ENCODE measurements at regions not wholly inside any gene's neighbourhood (a gene's known extent, or its start where the extent isn't known, plus 50 kb on each side); places are given as distances from the start of the nearest gene placed in this dataset.

DNA sequence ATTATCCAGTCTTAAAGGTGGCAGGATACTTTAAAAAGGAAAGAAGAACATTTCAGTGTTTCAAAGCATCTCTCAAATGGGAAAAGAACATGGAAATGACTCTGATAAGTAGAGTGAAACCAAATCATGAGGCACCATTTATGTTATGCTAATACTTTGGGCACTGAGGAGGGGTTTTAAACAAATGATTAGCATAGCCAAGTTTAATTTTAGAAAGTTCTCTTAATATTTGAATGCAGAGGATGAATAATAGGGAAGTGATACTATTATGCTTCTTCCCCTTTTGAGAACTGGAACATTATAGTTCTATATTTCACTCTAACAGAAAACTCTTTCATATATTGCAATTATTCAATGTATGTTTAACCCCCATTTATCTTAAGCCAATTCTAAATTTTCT, 1181.9 kb upstream of the PRMT6 start:
- no peak overlapping the region for H2AFZ ChIP-seq (ENCODE audit: low read length)
- H3K36me3 ChIP-seq (ENCODE audit: insufficient read depth, low read length), result no peaks in the 10 kb centered on the region
- no TSS peak for BruUV-seq (replicated peaks)
- ChIA-PET CTCF (ENCODE audit: unreplicated experiment) (no interaction called here), POLR2A (no interaction called here)
- no peaks in the 10 kb centered on the region for H3K9me2 ChIP-seq (ENCODE audit: insufficient read depth, low read length)
- TF ChIP-seq, protein P1, sequence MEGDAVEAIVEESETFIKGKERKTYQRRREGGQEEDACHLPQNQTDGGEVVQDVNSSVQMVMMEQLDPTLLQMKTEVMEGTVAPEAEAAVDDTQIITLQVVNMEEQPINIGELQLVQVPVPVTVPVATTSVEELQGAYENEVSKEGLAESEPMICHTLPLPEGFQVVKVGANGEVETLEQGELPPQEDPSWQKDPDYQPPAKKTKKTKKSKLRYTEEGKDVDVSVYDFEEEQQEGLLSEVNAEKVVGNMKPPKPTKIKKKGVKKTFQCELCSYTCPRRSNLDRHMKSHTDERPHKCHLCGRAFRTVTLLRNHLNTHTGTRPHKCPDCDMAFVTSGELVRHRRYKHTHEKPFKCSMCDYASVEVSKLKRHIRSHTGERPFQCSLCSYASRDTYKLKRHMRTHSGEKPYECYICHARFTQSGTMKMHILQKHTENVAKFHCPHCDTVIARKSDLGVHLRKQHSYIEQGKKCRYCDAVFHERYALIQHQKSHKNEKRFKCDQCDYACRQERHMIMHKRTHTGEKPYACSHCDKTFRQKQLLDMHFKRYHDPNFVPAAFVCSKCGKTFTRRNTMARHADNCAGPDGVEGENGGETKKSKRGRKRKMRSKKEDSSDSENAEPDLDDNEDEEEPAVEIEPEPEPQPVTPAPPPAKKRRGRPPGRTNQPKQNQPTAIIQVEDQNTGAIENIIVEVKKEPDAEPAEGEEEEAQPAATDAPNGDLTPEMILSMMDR (conservative IDR thresholded peaks at IDR 0.05; ENCODE audit: low read length), result no peak
- no peak for TF ChIP-seq EZH2phosphoT487 (IDR thresholded peaks at IDR 0.05; ENCODE audit: borderline replicate concordance, low read depth, low read length)
- H3K4me2 ChIP-seq (ENCODE audit: low read length), result peak overlapping the region; percentile 37
- H4K20me1 ChIP-seq (ENCODE audit: insufficient read depth, low read length), result no peaks in the 10 kb centered on the region
- no peaks in the 10 kb centered on the region for H3K9me3 ChIP-seq (ENCODE audit: low read length)
- H3K27ac ChIP-seq (ENCODE audit: low read depth, low read length, poor library complexity, severe bottlenecking), result no peak overlapping the region
- no peaks in the 10 kb centered on the region for H3K79me2 ChIP-seq (ENCODE audit: insufficient read depth, low read depth, low read length)
- H3K4me1 ChIP-seq (ENCODE audit: insufficient read depth, low read length, poor library complexity, severe bottlenecking), result peaks cover 9% of the 10 kb centered on the region
- H3K4me3 ChIP-seq (ENCODE audit: low read depth, low read length, poor library complexity, severe bottlenecking), result no peak overlapping the region
- DNase-seq (ENCODE audit: low spot score), result peak; percentile 12
- intact Hi-C loops (cut with micrococcal nuclease; ENCODE audit: unreplicated experiment), result no loop called here

DNA sequence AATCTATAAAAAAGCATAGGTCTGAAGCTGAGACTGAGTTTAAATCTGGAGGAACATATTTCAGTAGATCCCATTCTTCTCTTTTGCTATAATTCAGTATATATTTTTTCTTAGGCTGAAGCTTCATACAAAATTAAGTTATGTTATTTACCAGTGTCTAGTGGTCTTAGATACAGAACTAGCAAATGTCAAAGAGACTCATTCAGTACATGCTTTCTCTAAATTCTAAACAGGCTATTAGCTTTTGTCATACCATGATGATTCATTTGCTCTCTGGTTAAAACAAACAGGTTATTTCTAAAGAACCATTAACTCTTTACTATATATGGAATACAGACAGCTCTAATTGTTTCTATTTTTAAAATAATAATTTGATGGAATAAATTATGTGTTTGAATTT, 1170.2 kb upstream of the PRMT6 start:
- no peaks in the 10 kb centered on the region for H4K20me1 ChIP-seq (ENCODE audit: insufficient read depth, low read length)
- BruUV-seq (replicated peaks), result no TSS peak
- no peaks in the 10 kb centered on the region for H3K36me3 ChIP-seq (ENCODE audit: insufficient read depth, low read length)

DNA sequence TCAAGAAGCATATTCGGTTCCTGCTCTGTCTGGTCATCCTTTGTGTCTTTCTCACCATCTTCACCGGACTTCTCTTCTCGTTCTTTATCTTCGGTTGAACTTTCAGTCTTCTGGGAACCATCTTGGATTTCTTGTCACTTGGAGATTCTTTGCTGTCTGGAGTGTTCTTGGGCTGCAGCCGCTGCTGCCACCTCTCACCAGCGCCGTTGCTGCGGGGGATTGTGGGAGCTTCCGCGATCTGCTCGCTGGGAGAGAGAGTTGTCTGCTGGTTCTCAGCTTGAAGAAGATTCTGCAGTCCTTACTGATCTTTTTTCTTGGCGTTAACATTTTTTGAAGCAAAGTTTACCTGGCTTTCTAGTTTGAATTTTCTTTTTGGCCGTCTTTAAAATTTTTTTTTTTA, 1165.2 kb upstream of the PRMT6 start:
- H3K4me1 ChIP-seq (ENCODE audit: insufficient read depth, low read length, poor library complexity, severe bottlenecking), result no peaks in the 10 kb centered on the region
- H3K79me2 ChIP-seq (ENCODE audit: insufficient read depth, low read depth, low read length), result no peaks in the 10 kb centered on the region
- H3K4me2 ChIP-seq (ENCODE audit: low read length), result no peak overlapping the region
- no peak overlapping the region for H3K27ac ChIP-seq (ENCODE audit: low read depth, low read length, poor library complexity, severe bottlenecking)
- no peaks in the 10 kb centered on the region for H3K9me2 ChIP-seq (ENCODE audit: insufficient read depth, low read length)
- ChIA-PET CTCF (ENCODE audit: unreplicated experiment) (no interaction called here), POLR2A (no interaction called here)
- H3K4me3 ChIP-seq (ENCODE audit: low read depth, low read length, poor library complexity, severe bottlenecking), result no peak overlapping the region
- no peak for DNase-seq (ENCODE audit: low spot score)
- H3K36me3 ChIP-seq (ENCODE audit: insufficient read depth, low read length), result no peaks in the 10 kb centered on the region
- H4K20me1 ChIP-seq (ENCODE audit: insufficient read depth, low read length), result no peaks in the 10 kb centered on the region
- TF ChIP-seq, protein P1 (conservative IDR thresholded peaks at IDR 0.05; ENCODE audit: low read length), result no peak
- no peak for TF ChIP-seq EZH2phosphoT487 (IDR thresholded peaks at IDR 0.05; ENCODE audit: borderline replicate concordance, low read depth, low read length)
- H2AFZ ChIP-seq (ENCODE audit: low read length), result no peak overlapping the region
- intact Hi-C loops (cut with micrococcal nuclease; ENCODE audit: unreplicated experiment), result no loop called here
- no TSS peak for BruUV-seq (replicated peaks)
- H3K9me3 ChIP-seq (ENCODE audit: low read length), result no peaks in the 10 kb centered on the region

More for the DNA sequence above, 1170.2 kb upstream of the PRMT6 start:
- POLR2A ChIA-PET, result interaction anchor here (0.8 kb wide), 1 partner anchor 9 kb away, joined by 3 read pairs; no protein-coding TSS in a partner anchor
- no peak overlapping the region for H3K4me2 ChIP-seq (ENCODE audit: low read length)
- no peaks in the 10 kb centered on the region for H3K9me2 ChIP-seq (ENCODE audit: insufficient read depth, low read length)
- CTCF ChIA-PET (ENCODE audit: unreplicated experiment), result no interaction called here
- intact Hi-C loops (cut with micrococcal nuclease; ENCODE audit: unreplicated experiment), result no loop called here
- no peak overlapping the region for H3K4me3 ChIP-seq (ENCODE audit: low read depth, low read length, poor library complexity, severe bottlenecking)
- TF ChIP-seq, protein P1 (conservative IDR thresholded peaks at IDR 0.05; ENCODE audit: low read length), result no peak
- TF ChIP-seq EZH2phosphoT487 (IDR thresholded peaks at IDR 0.05; ENCODE audit: borderline replicate concordance, low read depth, low read length), result no peak
- no peak overlapping the region for H3K27ac ChIP-seq (ENCODE audit: low read depth, low read length, poor library complexity, severe bottlenecking)
- H2AFZ ChIP-seq (ENCODE audit: low read length), result no peak overlapping the region
- no peak for DNase-seq (ENCODE audit: low spot score)
- no peaks in the 10 kb centered on the region for H3K79me2 ChIP-seq (ENCODE audit: insufficient read depth, low read depth, low read length)
- no peaks in the 10 kb centered on the region for H3K4me1 ChIP-seq (ENCODE audit: insufficient read depth, low read length, poor library complexity, severe bottlenecking)
- no peaks in the 10 kb centered on the region for H3K9me3 ChIP-seq (ENCODE audit: low read length)

Measured in OCI-LY7 (cell line).